ENCODE measurements at regions not wholly inside any gene's neighbourhood (a gene's known extent, or its start where the extent isn't known, plus 50 kb on each side); places are given as distances from the start of the nearest gene placed in this dataset.

- H3K56ac ChIP-seq (ENCODE audit: low read length), result no peak overlapping the region
- no peaks in the 10 kb centered on the region for H3K79me2 ChIP-seq (ENCODE audit: control insufficient read depth, insufficient read depth, low read length)
- H3K9ac ChIP-seq (ENCODE audit: low read length), result no peak overlapping the region
- no peak overlapping the region for H3K27ac ChIP-seq (ENCODE audit: low read depth, low read length)
- H2BK5ac ChIP-seq (ENCODE audit: low read length), result no peak overlapping the region
- H3K4me2 ChIP-seq (ENCODE audit: low read length), result no peak overlapping the region
- no peak overlapping the region for H3K23ac ChIP-seq (ENCODE audit: low read length)
- no peak overlapping the region for H4K5ac ChIP-seq (ENCODE audit: low read length)
- no peak overlapping the region for H2AK5ac ChIP-seq (ENCODE audit: low read length)
- WGBS (ENCODE audit: extremely low coverage, insufficient coverage, low lambda C conversion rate), result no CpG with 5 or more reads among the region's 1 CpG
- H3K4me1 ChIP-seq (ENCODE audit: control insufficient read depth, low read depth, low read length), result no peaks in the 10 kb centered on the region
- no peaks in the 10 kb centered on the region for H3K36me3 ChIP-seq (ENCODE audit: control insufficient read depth, insufficient read depth, low read length)
- no peak for DNase-seq
- H2BK15ac ChIP-seq (replicated peaks; ENCODE audit: low read depth), result no peak overlapping the region
- H3K18ac ChIP-seq (ENCODE audit: low read length), result no peak overlapping the region
- H3K4me3 ChIP-seq (ENCODE audit: low read length), result no peak overlapping the region
- H3K79me1 ChIP-seq (ENCODE audit: low read length), result no peaks in the 10 kb centered on the region
- no peaks in the 10 kb centered on the region for H3K27me3 ChIP-seq (ENCODE audit: insufficient read depth, low read length, poor library complexity)
- H4K8ac ChIP-seq (ENCODE audit: low read depth, low read length), result no peak overlapping the region
- no peak overlapping the region for H3K4ac ChIP-seq (ENCODE audit: low read depth, low read length)
- H2BK120ac ChIP-seq (ENCODE audit: low read depth, low read length), result no peak overlapping the region
These were observed 67.9 kb upstream of the ITM2B start for GRCh38 chr13:48165063-48165462.

DNA sequence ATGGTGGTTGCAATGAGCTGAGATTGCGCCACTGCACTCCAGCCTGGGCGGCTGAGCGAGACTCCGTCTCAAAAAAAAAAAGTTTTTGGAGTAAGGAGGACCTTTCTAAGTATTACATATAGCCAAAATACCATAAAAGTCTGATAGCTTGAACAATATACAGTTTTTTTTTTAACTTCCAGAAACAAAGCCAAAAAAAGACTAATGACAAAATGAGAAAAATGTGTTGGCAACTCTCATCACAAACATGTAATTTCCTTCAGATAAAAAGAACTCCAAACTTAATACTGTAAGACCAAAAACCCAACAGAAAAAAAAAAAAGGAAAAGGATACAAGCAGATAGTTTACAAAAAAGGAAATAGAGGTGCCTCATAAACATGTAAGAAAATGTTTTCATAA lies 68.2 kb upstream of the MED4 start:
- Histone ChIP-seq H2AK5ac (ENCODE audit: low read length) (no peak overlapping the region), H2BK15ac (replicated peaks; ENCODE audit: low read depth) (no peak overlapping the region), H3K4me1 (ENCODE audit: control insufficient read depth, low read depth, low read length) (no peaks in the 10 kb centered on the region), H3K79me1 (ENCODE audit: low read length) (no peaks in the 10 kb centered on the region), H4K8ac (ENCODE audit: low read depth, low read length) (no peak overlapping the region), H3K56ac (ENCODE audit: low read length) (no peak overlapping the region), H3K23ac (ENCODE audit: low read length) (no peak overlapping the region), H3K27me3 (ENCODE audit: insufficient read depth, low read length, poor library complexity) (no peaks in the 10 kb centered on the region), H2BK5ac (ENCODE audit: low read length) (no peak overlapping the region), H3K4me3 (ENCODE audit: low read length) (no peak overlapping the region), H3K18ac (ENCODE audit: low read length) (no peak overlapping the region), H3K4me2 (ENCODE audit: low read length) (no peak overlapping the region), H3K27ac (ENCODE audit: low read depth, low read length) (no peak overlapping the region), H3K36me3 (ENCODE audit: control insufficient read depth, insufficient read depth, low read length) (no peaks in the 10 kb centered on the region), H2BK120ac (ENCODE audit: low read depth, low read length) (no peak overlapping the region), H4K5ac (ENCODE audit: low read length) (no peak overlapping the region), H3K79me2 (ENCODE audit: control insufficient read depth, insufficient read depth, low read length) (no peaks in the 10 kb centered on the region), H3K9ac (ENCODE audit: low read length) (no peak overlapping the region), H3K4ac (ENCODE audit: low read depth, low read length) (no peak overlapping the region)
- WGBS (ENCODE audit: extremely low coverage, insufficient coverage, low lambda C conversion rate), result no CpG with 5 or more reads among the region's 4 CpGs
- no peak for DNase-seq

DNA sequence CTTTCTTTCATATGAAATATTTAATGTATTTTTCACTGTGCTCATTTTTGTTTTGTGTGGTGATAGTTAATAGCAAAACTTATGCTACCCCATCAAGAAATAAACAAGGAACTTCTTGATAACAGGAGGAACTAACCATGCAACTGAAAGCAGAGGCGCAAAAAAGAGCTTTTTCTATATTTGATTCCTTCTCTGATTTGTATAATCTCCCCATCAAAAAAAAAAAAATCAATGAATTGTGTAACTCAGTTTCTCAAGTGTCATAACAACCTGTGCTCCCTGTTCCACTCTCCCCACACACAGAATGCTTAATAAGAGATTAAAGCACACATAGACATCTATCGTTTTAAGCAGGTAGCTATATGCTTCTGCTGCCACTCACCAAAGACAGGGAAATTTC lies 67.3 kb upstream of the MED4 start:
- DNase-seq, result no peak
- Histone ChIP-seq H3K4me2 (ENCODE audit: low read length) (no peak overlapping the region), H4K5ac (ENCODE audit: low read length) (no peak overlapping the region), H3K79me1 (ENCODE audit: low read length) (no peaks in the 10 kb centered on the region), H3K56ac (ENCODE audit: low read length) (no peak overlapping the region), H3K4ac (ENCODE audit: low read depth, low read length) (no peak overlapping the region), H3K27me3 (ENCODE audit: insufficient read depth, low read length, poor library complexity) (no peaks in the 10 kb centered on the region), H3K27ac (ENCODE audit: low read depth, low read length) (no peak overlapping the region), H3K9ac (ENCODE audit: low read length) (no peak overlapping the region), H3K18ac (ENCODE audit: low read length) (no peak overlapping the region), H2BK15ac (replicated peaks; ENCODE audit: low read depth) (no peak overlapping the region), H3K36me3 (ENCODE audit: control insufficient read depth, insufficient read depth, low read length) (no peaks in the 10 kb centered on the region), H2AK5ac (ENCODE audit: low read length) (no peak overlapping the region), H3K4me1 (ENCODE audit: control insufficient read depth, low read depth, low read length) (no peaks in the 10 kb centered on the region), H4K8ac (ENCODE audit: low read depth, low read length) (no peak overlapping the region), H2BK120ac (ENCODE audit: low read depth, low read length) (no peak overlapping the region), H3K4me3 (ENCODE audit: low read length) (no peak overlapping the region), H3K23ac (ENCODE audit: low read length) (no peak overlapping the region), H3K79me2 (ENCODE audit: control insufficient read depth, insufficient read depth, low read length) (no peaks in the 10 kb centered on the region), H2BK5ac (ENCODE audit: low read length) (no peak overlapping the region)
- WGBS (ENCODE audit: extremely low coverage, insufficient coverage, low lambda C conversion rate), result no CpG with 5 or more reads among the region's 2 CpGs

GRCh38 chr13:48161530-48162179 lies 66.8 kb upstream of the MED4 start:
- Histone ChIP-seq H3K4me2 (ENCODE audit: low read length) (no peak overlapping the region), H4K5ac (ENCODE audit: low read length) (no peak overlapping the region), H3K18ac (ENCODE audit: low read length) (peak overlapping the region; percentile 76), H3K4ac (ENCODE audit: low read depth, low read length) (peak overlapping the region; percentile 57), H3K79me2 (ENCODE audit: control insufficient read depth, insufficient read depth, low read length) (no peaks in the 10 kb centered on the region), H3K79me1 (ENCODE audit: low read length) (no peaks in the 10 kb centered on the region), H3K56ac (ENCODE audit: low read length) (peak overlapping the region; percentile 25), H4K8ac (ENCODE audit: low read depth, low read length) (no peak overlapping the region), H3K27me3 (ENCODE audit: insufficient read depth, low read length, poor library complexity) (no peaks in the 10 kb centered on the region), H3K9ac (ENCODE audit: low read length) (no peak overlapping the region), H3K27ac (ENCODE audit: low read depth, low read length) (no peak overlapping the region), H2AK5ac (ENCODE audit: low read length) (no peak overlapping the region), H3K23ac (ENCODE audit: low read length) (no peak overlapping the region), H3K4me1 (ENCODE audit: control insufficient read depth, low read depth, low read length) (no peaks in the 10 kb centered on the region), H2BK5ac (ENCODE audit: low read length) (no peak overlapping the region), H3K36me3 (ENCODE audit: control insufficient read depth, insufficient read depth, low read length) (no peaks in the 10 kb centered on the region), H3K4me3 (ENCODE audit: low read length) (no peak overlapping the region), H2BK15ac (replicated peaks; ENCODE audit: low read depth) (no peak overlapping the region), H2BK120ac (ENCODE audit: low read depth, low read length) (no peak overlapping the region)
- no CpG with 5 or more reads among the region's 5 CpGs for WGBS (ENCODE audit: extremely low coverage, insufficient coverage, low lambda C conversion rate)
- no peak for DNase-seq

GRCh38 chr13:48160606-48161278 lies 65.8 kb upstream of the MED4 start:
- Histone ChIP-seq H3K23ac (ENCODE audit: low read length) (no peak overlapping the region), H3K79me1 (ENCODE audit: low read length) (no peaks in the 10 kb centered on the region), H2BK120ac (ENCODE audit: low read depth, low read length) (no peak overlapping the region), H3K27ac (ENCODE audit: low read depth, low read length) (no peak overlapping the region), H4K5ac (ENCODE audit: low read length) (no peak overlapping the region), H2BK15ac (replicated peaks; ENCODE audit: low read depth) (no peak overlapping the region), H3K9ac (ENCODE audit: low read length) (no peak overlapping the region), H2BK5ac (ENCODE audit: low read length) (no peak overlapping the region), H2AK5ac (ENCODE audit: low read length) (no peak overlapping the region), H3K18ac (ENCODE audit: low read length) (peak overlapping the region; percentile 76), H3K4me2 (ENCODE audit: low read length) (no peak overlapping the region), H3K4me1 (ENCODE audit: control insufficient read depth, low read depth, low read length) (no peaks in the 10 kb centered on the region), H3K79me2 (ENCODE audit: control insufficient read depth, insufficient read depth, low read length) (no peaks in the 10 kb centered on the region), H3K4me3 (ENCODE audit: low read length) (no peak overlapping the region), H3K36me3 (ENCODE audit: control insufficient read depth, insufficient read depth, low read length) (no peaks in the 10 kb centered on the region), H3K56ac (ENCODE audit: low read length) (no peak overlapping the region), H3K4ac (ENCODE audit: low read depth, low read length) (no peak overlapping the region), H4K8ac (ENCODE audit: low read depth, low read length) (no peak overlapping the region), H3K27me3 (ENCODE audit: insufficient read depth, low read length, poor library complexity) (no peaks in the 10 kb centered on the region)
- no CpG with 5 or more reads among the region's 5 CpGs for WGBS (ENCODE audit: extremely low coverage, insufficient coverage, low lambda C conversion rate)
- no peak for DNase-seq

GRCh38 chr13:48159826-48160225 lies 64.9 kb upstream of the MED4 start:
- H3K56ac ChIP-seq (ENCODE audit: low read length), result no peak overlapping the region
- no peaks in the 10 kb centered on the region for H3K79me1 ChIP-seq (ENCODE audit: low read length)
- no peaks in the 10 kb centered on the region for H3K36me3 ChIP-seq (ENCODE audit: control insufficient read depth, insufficient read depth, low read length)
- H3K23ac ChIP-seq (ENCODE audit: low read length), result no peak overlapping the region
- no peak overlapping the region for H2BK5ac ChIP-seq (ENCODE audit: low read length)
- H2BK120ac ChIP-seq (ENCODE audit: low read depth, low read length), result no peak overlapping the region
- H3K4me2 ChIP-seq (ENCODE audit: low read length), result no peak overlapping the region
- no peak overlapping the region for H3K4me3 ChIP-seq (ENCODE audit: low read length)
- no peak overlapping the region for H3K9ac ChIP-seq (ENCODE audit: low read length)
- no peak overlapping the region for H2AK5ac ChIP-seq (ENCODE audit: low read length)
- no peak overlapping the region for H3K18ac ChIP-seq (ENCODE audit: low read length)
- no CpG with 5 or more reads among the region's 3 CpGs for WGBS (ENCODE audit: extremely low coverage, insufficient coverage, low lambda C conversion rate)
- H3K4me1 ChIP-seq (ENCODE audit: control insufficient read depth, low read depth, low read length), result no peaks in the 10 kb centered on the region
- no peak overlapping the region for H2BK15ac ChIP-seq (replicated peaks; ENCODE audit: low read depth)
- no peaks in the 10 kb centered on the region for H3K79me2 ChIP-seq (ENCODE audit: control insufficient read depth, insufficient read depth, low read length)
- no peak overlapping the region for H4K8ac ChIP-seq (ENCODE audit: low read depth, low read length)
- peak overlapping the region; percentile 75 for H3K27ac ChIP-seq (ENCODE audit: low read depth, low read length)
- H4K5ac ChIP-seq (ENCODE audit: low read length), result no peak overlapping the region
- H3K4ac ChIP-seq (ENCODE audit: low read depth, low read length), result no peak overlapping the region
- no peaks in the 10 kb centered on the region for H3K27me3 ChIP-seq (ENCODE audit: insufficient read depth, low read length, poor library complexity)
- DNase-seq, result peak; percentile 57
